HG02938 (cell line): ENCODE measurements at regions not wholly inside any gene's neighbourhood (a gene's known extent, or its start where the extent isn't known, plus 50 kb on each side); places are given as distances from the start of the nearest gene placed in this dataset.
A peak's percentile ranks its signal among the peaks of the same experiment; 100 is the strongest.

Experiments used
- ATAC-seq: cut with Tn5 transposase; IDR thresholded peaks from one replicate; pipeline ENCODE4 v1.9.1; 2021; ENCODE audit warnings: mild to moderate bottlenecking, moderate library complexity; ENCODE audit not compliant: unreplicated experiment

DNA sequence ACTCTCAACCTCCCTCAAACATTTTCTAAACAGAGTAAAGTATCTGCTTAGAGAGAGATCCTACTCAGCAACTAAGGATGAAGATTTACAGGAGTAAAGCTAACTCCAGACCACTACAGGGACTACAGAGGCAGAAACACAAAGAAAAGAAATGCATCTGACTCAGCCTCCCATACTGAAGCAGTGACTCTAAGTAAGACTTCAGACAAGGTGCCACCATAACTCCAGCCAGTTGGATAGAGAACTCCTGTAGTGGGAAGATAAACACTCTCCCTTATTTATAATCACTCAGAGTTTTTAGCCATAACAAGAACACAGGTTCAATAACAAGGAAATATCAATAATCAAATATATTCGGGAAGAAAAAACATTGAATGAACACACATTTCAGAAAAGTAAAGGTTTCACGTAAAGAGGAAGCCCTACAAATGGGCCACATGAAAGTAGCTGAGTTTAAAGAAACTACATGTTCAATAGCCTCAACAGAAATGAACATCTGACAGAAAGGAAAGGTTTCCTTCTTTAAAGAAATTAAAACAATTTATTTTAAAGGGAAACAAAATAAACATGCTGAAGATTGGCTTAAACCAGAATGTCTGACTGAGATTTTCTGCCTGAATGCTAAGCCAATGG is 519.9 kb downstream of the KCNJ3 start:
- ATAC-seq, result peak; percentile 38

GRCh38 chr2:155215037-155215707 is 516.7 kb downstream of the KCNJ3 start:
- ATAC-seq, result no peak

- ATAC-seq, result no peak
Observed at GRCh38 chr2:155209696-155210450, 511.4 kb downstream of the KCNJ3 start.

DNA sequence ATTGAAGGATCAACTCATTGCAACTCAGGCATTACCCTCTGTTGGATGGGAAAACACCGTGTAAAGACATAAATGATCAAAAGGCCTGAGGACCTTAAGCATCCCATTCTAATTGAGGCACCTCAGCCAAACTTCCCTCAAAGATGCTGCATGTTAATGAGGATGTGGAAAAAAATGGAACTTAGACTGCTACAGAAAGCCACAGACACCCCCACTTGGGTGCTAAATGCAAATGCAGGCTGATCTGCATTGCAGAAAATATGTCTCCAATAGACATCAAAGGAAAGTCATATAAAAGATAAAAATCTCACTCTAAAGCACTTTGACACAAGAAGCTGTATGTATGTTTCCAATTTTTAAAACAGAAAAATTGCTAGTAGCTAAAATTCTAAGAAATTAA is 504.7 kb downstream of the KCNJ3 start:
- ATAC-seq, result no peak

GRCh38 chr2:155200753-155201152 is 502.3 kb downstream of the KCNJ3 start:
- ATAC-seq, result no peak

DNA sequence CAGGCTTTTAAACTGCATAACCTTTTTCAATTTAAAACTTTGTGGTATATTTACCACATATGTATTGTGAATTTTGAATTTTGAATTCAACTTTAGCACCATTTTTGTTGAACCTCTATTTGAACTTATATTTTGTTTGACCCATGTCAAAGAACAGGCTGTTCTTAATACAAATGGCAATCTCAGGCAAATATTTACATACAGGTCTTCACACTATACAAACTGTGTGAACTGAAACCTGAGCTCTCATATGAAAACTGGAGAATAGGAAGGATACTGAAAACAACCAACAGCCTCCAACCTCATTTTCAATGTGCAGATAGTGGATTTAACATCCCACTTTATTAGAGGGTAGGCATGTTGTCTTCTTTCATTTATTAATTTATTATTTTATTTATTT is 491.8 kb downstream of the KCNJ3 start:
- ATAC-seq, result no peak

DNA sequence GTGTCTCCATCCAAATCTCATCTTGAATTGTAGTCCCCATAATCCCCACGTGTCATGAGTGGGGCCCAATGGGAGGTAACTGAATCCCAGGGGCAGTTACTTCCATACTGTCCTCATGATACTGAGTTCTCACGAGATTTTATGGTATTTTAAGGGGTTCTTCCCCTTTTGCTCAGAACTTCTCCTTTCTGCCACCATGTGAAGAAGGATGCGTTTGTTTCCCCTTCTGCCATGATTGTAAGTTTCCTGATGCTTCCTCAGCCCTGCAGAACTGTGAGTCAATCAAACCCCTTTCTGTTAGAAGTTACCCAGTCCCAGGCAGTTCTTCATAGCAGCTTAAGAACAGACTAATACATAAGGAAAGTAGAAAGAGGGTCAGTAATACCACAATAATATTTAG is 480.4 kb downstream of the KCNJ3 start:
- no peak for ATAC-seq

DNA sequence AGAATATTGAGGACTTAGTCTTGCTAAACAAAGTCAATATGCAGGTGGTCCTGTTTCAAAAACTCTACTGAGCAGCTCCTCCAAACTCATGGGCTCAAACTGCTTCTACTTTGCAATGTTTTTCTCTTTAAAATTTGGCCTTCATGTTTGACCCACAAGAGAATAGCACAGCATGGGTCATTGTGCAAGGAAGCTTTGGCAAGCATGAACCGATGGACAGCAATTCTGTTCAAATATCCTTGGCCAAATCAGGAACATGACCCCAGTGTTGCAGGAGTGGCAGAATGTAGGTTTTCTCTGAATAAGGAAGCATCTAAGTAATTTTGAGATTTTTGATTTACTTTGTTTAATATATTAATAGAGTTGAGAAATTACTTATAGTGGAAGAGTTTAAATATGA is 477.9 kb downstream of the KCNJ3 start:
- no peak for ATAC-seq

DNA sequence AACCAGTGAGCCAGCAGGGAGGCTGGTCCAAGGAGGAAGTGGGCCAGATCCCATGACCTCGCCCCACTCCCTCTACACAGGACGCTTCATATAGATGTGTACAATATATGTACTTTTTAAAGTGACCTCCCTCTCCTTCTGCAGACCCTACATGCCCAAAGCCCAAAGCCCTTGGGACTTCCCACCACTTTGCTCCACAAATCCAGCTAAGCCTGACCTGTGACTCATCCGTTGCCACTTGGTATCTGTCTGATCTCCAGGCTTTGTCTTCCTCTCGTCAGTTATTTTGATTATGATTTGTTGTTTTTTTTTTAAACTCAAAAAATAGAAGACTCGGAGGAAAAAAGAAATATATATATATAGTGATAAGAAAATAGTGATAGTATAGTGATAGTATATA is 470.8 kb downstream of the KCNJ3 start:
- ATAC-seq, result no peak

- no peak for ATAC-seq
Observed at GRCh38 chr2:155162494-155162893, 464.0 kb downstream of the KCNJ3 start.

- ATAC-seq, result no peak
Observed at GRCh38 chr2:155161314-155161713, 462.8 kb downstream of the KCNJ3 start.

DNA sequence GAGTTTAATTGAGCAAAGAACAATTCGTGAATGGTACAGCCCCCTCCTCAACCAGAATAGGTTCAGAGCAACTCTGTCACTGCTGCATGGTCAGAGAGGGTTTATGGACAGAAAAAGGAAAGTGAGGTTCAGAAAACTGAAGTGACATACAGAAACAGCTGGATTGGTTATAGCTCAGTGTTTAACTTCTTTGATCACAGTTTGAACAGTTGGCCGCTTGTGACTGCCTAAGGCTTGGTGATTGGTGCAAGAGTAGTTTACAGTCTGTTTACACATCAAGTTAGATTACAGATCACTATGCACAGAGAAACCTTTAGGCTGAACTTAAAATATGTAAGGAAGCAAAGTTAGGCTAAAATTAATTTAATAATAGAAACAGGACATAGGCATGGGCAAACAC is 459.2 kb downstream of the KCNJ3 start:
- no peak for ATAC-seq

DNA sequence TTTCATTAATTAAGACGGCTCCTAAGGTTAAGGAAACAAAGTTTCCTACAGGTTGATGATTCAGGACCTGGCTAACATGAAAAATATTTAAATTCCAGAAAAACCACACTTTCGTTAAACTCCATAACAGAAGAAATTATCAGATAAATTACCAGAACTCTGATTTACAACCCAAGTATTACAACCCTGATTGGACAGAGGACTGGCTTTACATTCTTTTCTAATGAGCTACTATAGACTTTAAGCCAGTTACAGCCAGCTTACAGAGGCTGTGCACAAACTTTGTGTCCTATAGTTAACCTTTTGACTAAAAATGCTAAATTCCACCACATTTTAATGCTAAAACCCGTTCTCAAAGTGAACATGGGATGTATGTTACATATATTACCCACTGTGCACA is 458.6 kb downstream of the KCNJ3 start:
- ATAC-seq, result no peak

GRCh38 chr2:155151945-155152344 is 453.4 kb downstream of the KCNJ3 start:
- no peak for ATAC-seq

GRCh38 chr2:155151472-155151871 is 453.0 kb downstream of the KCNJ3 start:
- ATAC-seq, result no peak

GRCh38 chr2:155145758-155146229 is 447.3 kb downstream of the KCNJ3 start:
- peak; percentile 98 for ATAC-seq

- peak; percentile 28 for ATAC-seq
Observed at GRCh38 chr2:155141418-155141817, 442.9 kb downstream of the KCNJ3 start.

- no peak for ATAC-seq
Observed at GRCh38 chr2:155125585-155126230, 427.2 kb downstream of the KCNJ3 start.

DNA sequence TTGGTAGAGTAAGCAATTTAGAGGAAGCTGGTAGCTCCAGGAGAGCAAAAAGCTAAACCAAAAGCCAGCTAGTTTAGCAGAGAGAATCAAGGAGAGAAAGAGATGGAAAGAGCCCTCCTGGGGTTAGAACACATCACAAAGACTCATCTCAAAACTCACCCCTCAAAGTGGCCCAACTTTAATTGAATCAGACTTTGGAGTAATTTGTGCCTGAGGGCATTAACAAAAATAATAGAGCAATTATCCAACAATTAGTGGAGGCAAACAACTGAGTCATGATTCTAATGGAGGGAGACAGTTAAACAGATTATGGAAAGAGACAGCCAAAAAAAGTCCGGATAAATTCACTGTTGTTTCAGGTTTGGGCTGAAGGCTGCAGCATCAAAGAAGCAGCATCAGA is 417.4 kb downstream of the KCNJ3 start:
- no peak for ATAC-seq

- no peak for ATAC-seq
Observed at GRCh38 chr2:155111070-155111469, 412.6 kb downstream of the KCNJ3 start.

DNA sequence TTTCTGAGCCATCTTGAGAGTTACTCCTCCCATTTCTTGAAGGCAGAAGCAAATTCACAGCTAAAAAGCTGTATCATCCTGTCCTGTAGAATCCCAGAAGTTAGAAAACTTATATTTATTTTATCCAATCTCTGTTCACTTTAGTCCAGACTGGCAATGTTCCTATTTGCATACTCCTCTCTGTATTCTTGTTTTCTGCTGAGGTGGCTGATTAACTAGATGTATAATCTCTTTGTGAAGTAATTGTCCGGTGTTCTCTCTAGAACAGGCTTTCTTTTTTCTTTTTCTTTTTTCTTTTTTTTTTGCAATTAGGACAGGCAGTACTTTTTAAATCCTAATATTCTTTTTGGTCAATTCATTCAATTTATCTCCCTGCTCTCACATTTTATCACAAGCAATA is 411.0 kb downstream of the KCNJ3 start:
- no peak for ATAC-seq

DNA sequence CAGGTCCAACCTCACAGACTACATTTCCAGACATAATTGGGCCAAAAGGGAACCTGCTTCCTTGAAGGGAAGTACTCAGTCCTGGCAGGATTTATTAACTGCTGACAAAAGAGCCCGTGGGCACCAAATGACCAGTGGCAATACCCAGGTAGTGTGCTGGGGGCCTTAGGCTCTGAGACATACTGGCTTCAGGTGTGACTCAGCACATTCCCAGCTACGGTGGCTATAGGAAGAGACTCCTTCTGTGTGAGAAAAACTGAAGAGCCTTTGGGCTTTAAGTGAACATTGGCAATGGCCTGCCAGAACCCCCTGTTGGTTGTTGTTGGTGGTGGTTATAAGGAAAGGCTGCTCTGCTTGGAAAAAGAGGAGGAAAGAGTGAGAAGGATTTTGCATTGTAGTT is 401.8 kb downstream of the KCNJ3 start:
- no peak for ATAC-seq
